ENCODE measurements at regions not wholly inside any gene's neighbourhood (a gene's known extent, or its start where the extent isn't known, plus 50 kb on each side); places are given as distances from the start of the nearest gene placed in this dataset.

- H3K36me3 ChIP-seq (replicated peaks; ENCODE audit: insufficient read depth, low read depth) = no peaks in the 10 kb centered on the region
- TF ChIP-seq EZH2phosphoT487 (IDR thresholded peaks at IDR 0.05; ENCODE audit: low read depth, severe bottlenecking, unreplicated experiment) (no peak), EZH2 (IDR thresholded peaks at IDR 0.05; ENCODE audit: borderline replicate concordance) (no peak), CTCF (IDR thresholded peaks at IDR 0.05; ENCODE audit: poor library complexity) (no peak)
- no peaks in the 10 kb centered on the region for H4K20me1 ChIP-seq (ENCODE audit: insufficient read depth, poor library complexity, severe bottlenecking)
- no peak overlapping the region for H2AFZ ChIP-seq
- H3K27me3 ChIP-seq = no peaks in the 10 kb centered on the region
- H3K9me3 ChIP-seq (ENCODE audit: low read depth) = no peaks in the 10 kb centered on the region
- no peak overlapping the region for H3K27ac ChIP-seq
- H3K4me2 ChIP-seq = no peak overlapping the region
- DNase-seq (ENCODE audit: low spot score) = no peak
- WGBS (ENCODE audit: low lambda C conversion rate, missing lambda C conversion rate) = 90% methylated on average over 5 of the region's 5 CpGs
- no peak overlapping the region for H3K4me3 ChIP-seq
- no peaks in the 10 kb centered on the region for H3K79me2 ChIP-seq
- H3K9me2 ChIP-seq (replicated peaks; ENCODE audit: insufficient read depth) = no peaks in the 10 kb centered on the region
- H3K4me1 ChIP-seq (ENCODE audit: insufficient read depth) = no peaks in the 10 kb centered on the region
Observed at GRCh38 chr10:44471410-44471809, 86.5 kb upstream of the CXCL12 start.

- Histone ChIP-seq H2AFZ (no peak overlapping the region), H3K9me2 (replicated peaks; ENCODE audit: insufficient read depth) (no peaks in the 10 kb centered on the region), H3K4me3 (no peak overlapping the region), H3K79me2 (no peaks in the 10 kb centered on the region), H3K9me3 (ENCODE audit: low read depth) (no peaks in the 10 kb centered on the region), H3K4me2 (no peak overlapping the region), H3K36me3 (replicated peaks; ENCODE audit: insufficient read depth, low read depth) (no peaks in the 10 kb centered on the region), H4K20me1 (ENCODE audit: insufficient read depth, poor library complexity, severe bottlenecking) (no peaks in the 10 kb centered on the region), H3K4me1 (ENCODE audit: insufficient read depth) (no peaks in the 10 kb centered on the region), H3K27me3 (no peaks in the 10 kb centered on the region), H3K27ac (no peak overlapping the region)
- TF ChIP-seq EZH2 (IDR thresholded peaks at IDR 0.05; ENCODE audit: borderline replicate concordance) (no peak), EZH2phosphoT487 (IDR thresholded peaks at IDR 0.05; ENCODE audit: low read depth, severe bottlenecking, unreplicated experiment) (no peak), CTCF (IDR thresholded peaks at IDR 0.05; ENCODE audit: poor library complexity) (no peak)
- DNase-seq (ENCODE audit: low spot score) = no peak
- 49% methylated on average over 3 of the region's 3 CpGs for WGBS (ENCODE audit: low lambda C conversion rate, missing lambda C conversion rate)
Observed at GRCh38 chr10:44473146-44473545, 88.2 kb upstream of the CXCL12 start.

- H3K27ac ChIP-seq = no peak overlapping the region
- H3K4me2 ChIP-seq = no peak overlapping the region
- no peak overlapping the region for H2AFZ ChIP-seq
- TF ChIP-seq EZH2 (IDR thresholded peaks at IDR 0.05; ENCODE audit: borderline replicate concordance) (no peak), EZH2phosphoT487 (IDR thresholded peaks at IDR 0.05; ENCODE audit: low read depth, severe bottlenecking, unreplicated experiment) (no peak), CTCF (IDR thresholded peaks at IDR 0.05; ENCODE audit: poor library complexity) (no peak)
- H3K27me3 ChIP-seq = no peaks in the 10 kb centered on the region
- H3K79me2 ChIP-seq = no peaks in the 10 kb centered on the region
- H3K9me2 ChIP-seq (replicated peaks; ENCODE audit: insufficient read depth) = no peaks in the 10 kb centered on the region
- 87% methylated on average over 8 of the region's 8 CpGs for WGBS (ENCODE audit: low lambda C conversion rate, missing lambda C conversion rate)
- H4K20me1 ChIP-seq (ENCODE audit: insufficient read depth, poor library complexity, severe bottlenecking) = no peaks in the 10 kb centered on the region
- H3K9me3 ChIP-seq (ENCODE audit: low read depth) = no peaks in the 10 kb centered on the region
- no peaks in the 10 kb centered on the region for H3K4me1 ChIP-seq (ENCODE audit: insufficient read depth)
- no peaks in the 10 kb centered on the region for H3K36me3 ChIP-seq (replicated peaks; ENCODE audit: insufficient read depth, low read depth)
- no peak overlapping the region for H3K4me3 ChIP-seq
- DNase-seq (ENCODE audit: low spot score) = no peak
Observed at GRCh38 chr10:44476409-44477045, 91.6 kb upstream of the CXCL12 start.

All from hepatocyte (in vitro differentiated cells).